ENCODE measurements at regions not wholly inside any gene's neighbourhood (a gene's known extent, or its start where the extent isn't known, plus 50 kb on each side); places are given as distances from the start of the nearest gene placed in this dataset.

GRCh38 chr2:53497020-53497419 is 270.6 kb upstream of the CHAC2 start:
- Histone ChIP-seq H3K79me2 (ENCODE audit: control insufficient read depth, insufficient read depth, low read length) (no peaks in the 10 kb centered on the region), H4K20me1 (ENCODE audit: control insufficient read depth, extremely low read depth, insufficient read depth, low read length) (no peaks in the 10 kb centered on the region), H3K4me1 (ENCODE audit: control insufficient read depth, extremely low read depth, insufficient read depth, low read length) (no peaks in the 10 kb centered on the region), H3K9me1 (ENCODE audit: control insufficient read depth, extremely low read depth, insufficient read depth, low read length) (no peaks in the 10 kb centered on the region), H2AFZ (ENCODE audit: control insufficient read depth, low read length) (no peak overlapping the region), H3K4me3 (ENCODE audit: control insufficient read depth in 2 of 3, extremely low read depth in 1 of 3, insufficient read depth in 2 of 3, low read depth in 1 of 3, low read length in 3 of 3) (no peak overlapping the region), H3K9me3 (ENCODE audit: control insufficient read depth, low read depth, low read length) (no peaks in the 10 kb centered on the region), H3K4me2 (ENCODE audit: control insufficient read depth, extremely low read depth, insufficient read depth, low read depth, low read length) (no peak overlapping the region), H3K27ac (ENCODE audit: control insufficient read depth, insufficient read depth, low read length) (no peak overlapping the region), H3K36me3 (ENCODE audit: control insufficient read depth in 2 of 2, extremely low read depth in 1 of 2, insufficient read depth in 2 of 2, low read length in 2 of 2) (no peaks in the 10 kb centered on the region), H3K27me3 (ENCODE audit: control insufficient read depth, extremely low read depth, insufficient read depth, low read length) (no peaks in the 10 kb centered on the region), H3K9ac (ENCODE audit: control insufficient read depth, extremely low read depth, insufficient read depth, low read length) (no peak overlapping the region)
- no peak for FAIRE-seq
- TF ChIP-seq CTCF (optimal IDR thresholded peaks at IDR 0.05 in 1 of 3, IDR thresholded peaks at IDR 0.05 in 1 of 3, conservative IDR thresholded peaks at IDR 0.05 in 1 of 3; ENCODE audit: extremely low read depth in 1 of 3, insufficient read depth in 2 of 3, low read length in 3 of 3): no peak
- TF ChIP-seq EZH2 (IDR thresholded peaks at IDR 0.05; ENCODE audit: low read length): no peak
- DNase-seq (ENCODE audit: low read depth, low spot score): no peak
- dilution Hi-C loops (cut with MboI; ENCODE audit: extremely low pct_ligation_motif_present, low sequenced_read_pairs): no loop called here

DNA sequence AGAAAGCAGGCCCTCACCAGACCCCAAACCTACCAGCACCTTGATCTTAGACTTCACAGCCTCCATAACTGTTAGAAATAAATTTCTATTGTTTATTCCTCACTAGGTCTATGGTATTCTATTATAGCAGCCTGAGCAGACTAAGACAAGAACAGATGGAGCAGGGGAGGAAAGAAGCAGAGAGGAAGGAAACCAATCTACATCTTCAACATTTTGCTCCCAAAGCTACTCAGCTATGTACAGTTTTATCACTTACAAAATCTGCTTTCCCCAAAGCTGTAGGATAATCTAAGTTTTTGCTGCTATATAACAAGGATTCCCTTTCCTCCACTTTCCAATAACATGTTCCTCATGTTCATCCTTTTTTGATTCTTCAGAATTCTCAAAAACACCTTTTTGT is 274.4 kb upstream of the CHAC2 start:
- Histone ChIP-seq H3K36me3 (ENCODE audit: control insufficient read depth in 2 of 2, extremely low read depth in 1 of 2, insufficient read depth in 2 of 2, low read length in 2 of 2) (no peaks in the 10 kb centered on the region), H3K79me2 (ENCODE audit: control insufficient read depth, insufficient read depth, low read length) (no peaks in the 10 kb centered on the region), H3K4me1 (ENCODE audit: control insufficient read depth, extremely low read depth, insufficient read depth, low read length) (no peaks in the 10 kb centered on the region), H3K9me1 (ENCODE audit: control insufficient read depth, extremely low read depth, insufficient read depth, low read length) (no peaks in the 10 kb centered on the region), H3K9ac (ENCODE audit: control insufficient read depth, extremely low read depth, insufficient read depth, low read length) (no peak overlapping the region), H3K4me3 (ENCODE audit: control insufficient read depth in 2 of 3, extremely low read depth in 1 of 3, insufficient read depth in 2 of 3, low read depth in 1 of 3, low read length in 3 of 3) (no peak overlapping the region), H3K27ac (ENCODE audit: control insufficient read depth, insufficient read depth, low read length) (no peak overlapping the region), H2AFZ (ENCODE audit: control insufficient read depth, low read length) (no peak overlapping the region), H3K9me3 (ENCODE audit: control insufficient read depth, low read depth, low read length) (no peaks in the 10 kb centered on the region), H3K27me3 (ENCODE audit: control insufficient read depth, extremely low read depth, insufficient read depth, low read length) (no peaks in the 10 kb centered on the region), H4K20me1 (ENCODE audit: control insufficient read depth, extremely low read depth, insufficient read depth, low read length) (no peaks in the 10 kb centered on the region), H3K4me2 (ENCODE audit: control insufficient read depth, extremely low read depth, insufficient read depth, low read depth, low read length) (no peak overlapping the region)
- dilution Hi-C loops (cut with MboI; ENCODE audit: extremely low pct_ligation_motif_present, low sequenced_read_pairs): no loop called here
- FAIRE-seq: no peak
- TF ChIP-seq CTCF (optimal IDR thresholded peaks at IDR 0.05 in 1 of 3, IDR thresholded peaks at IDR 0.05 in 1 of 3, conservative IDR thresholded peaks at IDR 0.05 in 1 of 3; ENCODE audit: extremely low read depth in 1 of 3, insufficient read depth in 2 of 3, low read length in 3 of 3) (no peak), EZH2 (IDR thresholded peaks at IDR 0.05; ENCODE audit: low read length) (no peak)
- no peak for DNase-seq (ENCODE audit: low read depth, low spot score)
